HEK293 (cell line): ENCODE measurements at regions not wholly inside any gene's neighbourhood (a gene's known extent, or its start where the extent isn't known, plus 50 kb on each side); places are given as distances from the start of the nearest gene placed in this dataset.

Source experiments
- CTCF ChIP-seq: fragments of 450-650 bp; formaldehyde crosslinking; IDR thresholded peaks from 2 replicates; pipeline ENCODE4 v1.5.1; 2016; ENCODE audit warnings: missing biosample characterization, missing genetic modification characterization
- GLI4 ChIP-seq: fragments of 450-650 bp; formaldehyde crosslinking; IDR thresholded peaks from 2 replicates; pipeline ENCODE4 v1.5.1; 2016; ENCODE audit warnings: missing biosample characterization, missing genetic modification characterization
- KLF1 ChIP-seq: fragments of 450-650 bp; formaldehyde crosslinking; IDR thresholded peaks from 2 replicates; pipeline ENCODE4 v1.5.1; 2016; ENCODE audit warnings: missing biosample characterization, missing genetic modification characterization
- ZBTB17 ChIP-seq: fragments of 450-650 bp; formaldehyde crosslinking; IDR thresholded peaks from 2 replicates; pipeline ENCODE4 v1.5.1; 2016; ENCODE audit warnings: missing biosample characterization, missing genetic modification characterization
- ZNF585B ChIP-seq: fragments of 450-650 bp; formaldehyde crosslinking; IDR thresholded peaks from 2 replicates; pipeline ENCODE4 v1.5.1; 2016; ENCODE audit warnings: missing biosample characterization, missing genetic modification characterization

DNA sequence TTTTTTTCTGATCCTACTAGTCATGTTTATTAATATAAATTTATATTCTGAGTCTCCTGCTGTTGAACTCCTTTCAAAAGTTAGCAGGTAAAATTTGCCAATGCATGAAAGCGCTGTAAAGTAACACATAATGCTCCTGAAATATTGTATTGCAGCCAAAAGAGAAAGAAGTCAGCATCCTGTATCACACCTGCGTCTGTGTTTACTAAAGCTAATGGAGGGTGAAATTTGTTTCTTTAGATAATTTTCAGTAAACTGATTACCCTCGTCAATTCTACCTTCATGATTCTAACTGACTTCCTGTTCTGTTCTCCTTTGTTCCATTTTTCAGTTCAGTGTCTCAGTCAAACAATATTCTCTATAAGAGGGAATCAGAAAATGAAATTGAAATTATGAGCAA lies 415.4 kb downstream of the CDH9 start:
- TF ChIP-seq GLI4 (tag by site-specific recombination) (no peak), CTCF (tag by site-specific recombination) (no peak), ZNF585B (no peak), ZBTB17 (tag by site-specific recombination) (no peak), KLF1 (no peak)
